GM23248 (cell line): ENCODE measurements at regions not wholly inside any gene's neighbourhood (a gene's known extent, or its start where the extent isn't known, plus 50 kb on each side); places are given as distances from the start of the nearest gene placed in this dataset.

Source experiments
- DNase-seq: peaks from one replicate; pipeline ENCODE4 v3.0.0-alpha.2; 2015
- H2AFZ ChIP-seq: fragments of 200-600 bp; sonication (generic); 2 replicates; pipeline ENCODE4 v1.6.1; 2016; ENCODE audit warnings: antibody characterized with exemption
- H3F3A ChIP-seq: fragments of 200-600 bp; sonication (generic); 2 replicates; pipeline ENCODE4 v1.6.1; 2016; ENCODE audit warnings: mild to moderate bottlenecking, antibody characterized with exemption, mixed run types; ENCODE audit not compliant: insufficient read depth
- H3K27ac ChIP-seq: fragments of 200-600 bp; sonication (generic); 2 replicates; pipeline ENCODE4 v1.5.1; 2016; ENCODE audit warnings: mild to moderate bottlenecking
- H3K27me3 ChIP-seq: fragments of 200-600 bp; sonication (generic); replicated peaks from 2 replicates; pipeline ENCODE4 v1.6.1; 2016; ENCODE audit warnings: mild to moderate bottlenecking; ENCODE audit not compliant: insufficient read depth
- H3K36me3 ChIP-seq: fragments of 200-600 bp; sonication (generic); 2 replicates; pipeline ENCODE4 v1.6.1; 2016; ENCODE audit warnings: low read depth, mild to moderate bottlenecking
- H3K4me1 ChIP-seq: fragments of 200-600 bp; sonication (generic); 2 replicates; pipeline ENCODE4 v1.6.1; 2016; ENCODE audit warnings: mild to moderate bottlenecking; ENCODE audit not compliant: insufficient read depth
- H3K4me2 ChIP-seq: fragments of 200-600 bp; sonication (generic); one replicate; pipeline ENCODE4 v1.6.1; 2016; ENCODE audit warnings: mild to moderate bottlenecking; ENCODE audit not compliant: unreplicated experiment
- H3K4me3 ChIP-seq: fragments of 200-600 bp; sonication (generic); 2 replicates; pipeline ENCODE4 v1.5.1; 2016; ENCODE audit warnings: mild to moderate bottlenecking
- H3K79me2 ChIP-seq: fragments of 200-600 bp; sonication (generic); 2 replicates; pipeline ENCODE4 v1.6.1; 2016; ENCODE audit warnings: mild to moderate bottlenecking; ENCODE audit not compliant: insufficient read depth
- H3K9ac ChIP-seq: fragments of 200-600 bp; sonication (generic); 2 replicates; pipeline ENCODE4 v1.6.1; 2016; ENCODE audit warnings: mild to moderate bottlenecking
- H3K9me2 ChIP-seq: fragments of 200-600 bp; sonication (generic); 2 replicates; pipeline ENCODE4 v1.6.1; 2016; ENCODE audit warnings: mixed run types, mild to moderate bottlenecking, moderate library complexity; ENCODE audit not compliant: insufficient read depth
- H3K9me3 ChIP-seq: fragments of 200-600 bp; sonication (generic); one replicate; pipeline ENCODE4 v1.6.1; 2017; ENCODE audit warnings: low read depth
- H4K20me1 ChIP-seq: fragments of 200-600 bp; sonication (generic); 2 replicates; pipeline ENCODE4 v1.6.0; 2016; ENCODE audit not compliant: insufficient read depth
- EZH2 ChIP-seq: fragments of 200-600 bp; sonication (generic); IDR thresholded peaks from 2 replicates; pipeline ENCODE4 v1.6.1; 2018; ENCODE audit warnings: antibody characterized with exemption, mild to moderate bottlenecking; ENCODE audit not compliant: insufficient read depth, poor library complexity, severe bottlenecking
- EZH2phosphoT487 ChIP-seq: fragments of 200-600 bp; sonication (generic); IDR thresholded peaks from 2 replicates; pipeline ENCODE4 v1.6.1; 2018; ENCODE audit warnings: antibody characterized with exemption, moderate library complexity, mild to moderate bottlenecking, low read depth; ENCODE audit not compliant: insufficient read depth
- WGBS, 2 experiments: methylation state at CpG; one replicate each; pipeline ENCODE4 v1.1.6; 2015 to 2017; ENCODE audit warnings: low lambda C conversion rate in 2 of 2, low coverage in 1 of 2; ENCODE audit errors: missing lambda C conversion rate in 2 of 2; 5-methylcytosine and 5-hydroxymethylcytosine counted together
- in situ Hi-C: fragments of 300-500 bp; cut with MboI; formaldehyde crosslinking; loops from 2 replicates; pipeline ENCODE4 v1.15.0; 2020

DNA sequence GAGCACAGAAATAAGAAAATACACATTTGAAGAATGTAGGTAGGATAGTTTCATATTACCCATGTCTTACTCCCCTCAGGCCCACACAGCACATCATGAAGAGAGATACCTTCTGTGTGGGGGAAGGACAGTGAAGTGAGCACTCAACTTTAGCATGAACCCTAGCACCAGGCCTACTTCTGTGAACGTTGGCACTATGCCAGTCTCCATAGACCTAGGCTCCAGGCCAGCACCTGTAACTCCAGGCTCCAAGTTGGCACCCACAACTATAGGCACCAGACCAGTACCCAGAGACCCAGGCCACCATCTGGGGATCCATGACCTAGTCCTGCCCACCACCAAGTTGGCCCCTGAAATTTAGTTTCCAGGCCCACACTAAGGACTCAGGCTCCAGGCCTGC is 410.9 kb downstream of the INSC start:
- no peak overlapping the region for H3K4me2 ChIP-seq
- no peaks in the 10 kb centered on the region for H3K79me2 ChIP-seq
- H3K9me3 ChIP-seq = no peaks in the 10 kb centered on the region
- no peak overlapping the region for H3K9ac ChIP-seq
- no peaks in the 10 kb centered on the region for H3K27me3 ChIP-seq
- H3K4me1 ChIP-seq = no peaks in the 10 kb centered on the region
- DNase-seq = no peak
- H3K9me2 ChIP-seq = no peaks in the 10 kb centered on the region
- H4K20me1 ChIP-seq = no peaks in the 10 kb centered on the region
- TF ChIP-seq EZH2phosphoT487 = no peak
- TF ChIP-seq EZH2 = no peak
- in situ Hi-C loops = no loop called here
- no peak overlapping the region for H2AFZ ChIP-seq
- H3K4me3 ChIP-seq = no peak overlapping the region
- no peaks in the 10 kb centered on the region for H3F3A ChIP-seq
- no peak overlapping the region for H3K27ac ChIP-seq
- H3K36me3 ChIP-seq = no peaks in the 10 kb centered on the region
- WGBS, 2 experiments = 0% methylated on average over 1 of the region's 1 CpG

DNA sequence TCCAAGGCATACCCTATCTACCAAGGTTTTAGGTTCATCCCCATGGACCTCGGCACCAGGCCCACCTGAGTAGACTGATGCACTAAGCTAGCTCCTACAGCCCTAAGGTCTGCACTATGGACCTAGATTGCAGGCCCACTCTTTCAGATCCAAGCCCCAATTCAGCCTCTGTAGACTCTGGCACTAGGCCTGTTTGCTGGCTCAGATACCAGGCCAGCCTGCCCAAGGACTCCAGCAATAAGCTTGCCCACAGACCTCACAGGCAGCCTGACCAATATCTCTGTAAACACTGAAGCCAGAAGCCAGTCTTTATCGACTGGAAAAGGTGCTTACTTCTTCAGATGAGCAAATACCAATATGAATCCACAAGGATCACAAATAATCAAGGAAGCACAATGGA is 411.3 kb downstream of the INSC start:
- WGBS, 2 experiments = 5% methylated on average over 2 of the region's 2 CpGs
- in situ Hi-C loops = no loop called here
- Histone ChIP-seq H4K20me1 (no peaks in the 10 kb centered on the region), H3K4me1 (no peaks in the 10 kb centered on the region), H2AFZ (no peak overlapping the region), H3K9me2 (no peaks in the 10 kb centered on the region), H3K27me3 (no peaks in the 10 kb centered on the region), H3K27ac (no peak overlapping the region), H3K4me2 (no peak overlapping the region), H3K9me3 (no peaks in the 10 kb centered on the region), H3F3A (no peaks in the 10 kb centered on the region), H3K36me3 (no peaks in the 10 kb centered on the region), H3K9ac (no peak overlapping the region), H3K4me3 (no peak overlapping the region), H3K79me2 (no peaks in the 10 kb centered on the region)
- no peak for DNase-seq
- TF ChIP-seq EZH2 = no peak
- no peak for TF ChIP-seq EZH2phosphoT487

- Histone ChIP-seq H2AFZ (no peak overlapping the region), H3K4me2 (no peak overlapping the region), H3K4me1 (no peaks in the 10 kb centered on the region), H3K9me2 (no peaks in the 10 kb centered on the region), H3F3A (no peaks in the 10 kb centered on the region), H3K9ac (no peak overlapping the region), H3K79me2 (no peaks in the 10 kb centered on the region), H4K20me1 (no peaks in the 10 kb centered on the region), H3K36me3 (no peaks in the 10 kb centered on the region), H3K9me3 (no peaks in the 10 kb centered on the region), H3K4me3 (no peak overlapping the region), H3K27ac (no peak overlapping the region), H3K27me3 (no peaks in the 10 kb centered on the region)
- in situ Hi-C loops = no loop called here
- WGBS, 2 experiments = 26 to 29% methylated on average over 2 of the region's 2 CpGs
- no peak for DNase-seq
- TF ChIP-seq EZH2 (no peak), EZH2phosphoT487 (no peak)
Measured at GRCh38 chr11:15526859-15527450, 412.2 kb downstream of the INSC start.

DNA sequence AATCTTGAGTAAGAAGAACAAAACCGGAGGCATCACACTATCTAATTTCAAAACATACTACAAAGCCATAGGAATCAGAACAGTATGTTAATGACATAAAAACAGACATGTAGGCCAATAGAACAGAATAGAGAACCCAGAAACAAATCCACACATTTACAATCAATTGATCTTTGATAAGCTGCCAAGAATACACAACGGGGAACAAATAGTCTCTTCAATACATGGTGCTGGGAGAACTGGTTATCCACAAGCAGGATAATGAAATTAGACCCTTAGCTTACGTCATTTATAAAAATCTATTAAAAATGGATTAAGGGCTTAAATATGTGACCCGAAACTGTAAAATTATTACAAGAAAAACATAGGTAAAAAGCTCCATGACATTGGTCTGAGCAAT is 417.7 kb downstream of the INSC start:
- Histone ChIP-seq H4K20me1 (no peaks in the 10 kb centered on the region), H3K9me2 (no peaks in the 10 kb centered on the region), H3K9me3 (no peaks in the 10 kb centered on the region), H3K27ac (no peak overlapping the region), H3F3A (no peaks in the 10 kb centered on the region), H3K4me3 (no peak overlapping the region), H3K27me3 (no peaks in the 10 kb centered on the region), H3K79me2 (no peaks in the 10 kb centered on the region), H3K4me1 (no peaks in the 10 kb centered on the region), H3K4me2 (no peak overlapping the region), H3K36me3 (no peaks in the 10 kb centered on the region), H3K9ac (no peak overlapping the region), H2AFZ (no peak overlapping the region)
- WGBS, 2 experiments = 18 to 22% methylated on average over 4 of the region's 4 CpGs
- no peak for TF ChIP-seq EZH2
- no peak for TF ChIP-seq EZH2phosphoT487
- in situ Hi-C loops = no loop called here
- no peak for DNase-seq

GRCh38 chr11:15534266-15534665 is 419.5 kb downstream of the INSC start:
- in situ Hi-C loops = no loop called here
- 20 to 27% methylated on average over 2 of the region's 2 CpGs for WGBS, 2 experiments
- H3K36me3 ChIP-seq = no peaks in the 10 kb centered on the region
- H3K4me2 ChIP-seq = no peak overlapping the region
- no peaks in the 10 kb centered on the region for H3F3A ChIP-seq
- TF ChIP-seq EZH2 (no peak), EZH2phosphoT487 (no peak)
- H2AFZ ChIP-seq = no peak overlapping the region
- no peaks in the 10 kb centered on the region for H3K27me3 ChIP-seq
- no peak overlapping the region for H3K27ac ChIP-seq
- no peaks in the 10 kb centered on the region for H3K79me2 ChIP-seq
- H3K4me3 ChIP-seq = no peak overlapping the region
- DNase-seq = no peak
- no peaks in the 10 kb centered on the region for H3K9me2 ChIP-seq
- no peaks in the 10 kb centered on the region for H3K9me3 ChIP-seq
- no peaks in the 10 kb centered on the region for H4K20me1 ChIP-seq
- no peaks in the 10 kb centered on the region for H3K4me1 ChIP-seq
- no peak overlapping the region for H3K9ac ChIP-seq
